NCI-H2227 (cell line): ENCODE measurements at regions not wholly inside any gene's neighbourhood (a gene's known extent, or its start where the extent isn't known, plus 50 kb on each side); places are given as distances from the start of the nearest gene placed in this dataset.

Experiments used
- DNase-seq: peaks from one replicate; lab custom pipeline; 2025; ENCODE audit not compliant: unreplicated experiment; lab: John Stamatoyannopoulos, UW

GRCh38 chr5:2193542-2194235, 311.0 kb upstream of the IRX4 start:
- DNase-seq, result no peak

- DNase-seq, result no peak
These were observed 310.4 kb upstream of the IRX4 start for GRCh38 chr5:2193142-2193541.

GRCh38 chr5:2192496-2192895, 309.8 kb upstream of the IRX4 start:
- no peak for DNase-seq

GRCh38 chr5:2191972-2192371, 309.2 kb upstream of the IRX4 start:
- no peak for DNase-seq

- DNase-seq, result no peak
These were observed 307.8 kb upstream of the IRX4 start for GRCh38 chr5:2190549-2190948.

- no peak for DNase-seq
These were observed 305.9 kb upstream of the IRX4 start for GRCh38 chr5:2188661-2189060.

- no peak for DNase-seq
These were observed 305.4 kb upstream of the IRX4 start for GRCh38 chr5:2188137-2188536.

GRCh38 chr5:2187687-2188086, 305.0 kb upstream of the IRX4 start:
- DNase-seq, result no peak

- no peak for DNase-seq
These were observed 304.4 kb upstream of the IRX4 start for GRCh38 chr5:2187156-2187555.

GRCh38 chr5:2186472-2187015, 303.8 kb upstream of the IRX4 start:
- DNase-seq, result no peak

GRCh38 chr5:2185646-2186471, 303.1 kb upstream of the IRX4 start:
- DNase-seq, result no peak

GRCh38 chr5:2184563-2185540, 302.1 kb upstream of the IRX4 start:
- DNase-seq, result no peak

- no peak for DNase-seq
These were observed 301.3 kb upstream of the IRX4 start for GRCh38 chr5:2184026-2184366.

- DNase-seq, result no peak
These were observed 300.7 kb upstream of the IRX4 start for GRCh38 chr5:2183154-2184025.

GRCh38 chr5:2182020-2182419, 299.3 kb upstream of the IRX4 start:
- DNase-seq, result no peak

- no peak for DNase-seq
These were observed 298.8 kb upstream of the IRX4 start for GRCh38 chr5:2181557-2181956.

- DNase-seq, result no peak
These were observed 298.4 kb upstream of the IRX4 start for GRCh38 chr5:2181149-2181548.

GRCh38 chr5:2180456-2180855, 297.7 kb upstream of the IRX4 start:
- no peak for DNase-seq

- no peak for DNase-seq
These were observed 297.1 kb upstream of the IRX4 start for GRCh38 chr5:2179861-2180260.

- DNase-seq, result no peak
These were observed 295.8 kb upstream of the IRX4 start for GRCh38 chr5:2178528-2178927.
